GM23338 (cell line): ENCODE measurements at regions not wholly inside any gene's neighbourhood (a gene's known extent, or its start where the extent isn't known, plus 50 kb on each side); places are given as distances from the start of the nearest gene placed in this dataset.

Experiments used
- ATAC-seq: fragments of 200-7000 bp; cut with Tn5 transposase; 3 replicates; pipeline ENCODE4 v1.9.1; 2020
- DNase-seq: peaks from one replicate; pipeline ENCODE4 v3.0.0-alpha.2; 2015; ENCODE audit warnings: low spot score
- H2AFZ ChIP-seq: fragments of 200-600 bp; sonication (generic); 2 replicates; pipeline ENCODE4 v1.8.0; 2016; ENCODE audit warnings: antibody characterized with exemption, mild to moderate bottlenecking, moderate library complexity
- H3F3A ChIP-seq: fragments of 200-600 bp; sonication (generic); replicated peaks from 2 replicates; pipeline ENCODE4 v1.8.0; 2017; ENCODE audit warnings: antibody characterized with exemption, mixed run types, low read depth
- H3K27ac ChIP-seq: fragments of 200-600 bp; sonication (generic); 2 replicates; pipeline ENCODE4 v1.6.1; 2016; ENCODE audit warnings: low read depth
- H3K27me3 ChIP-seq: fragments of 200-600 bp; sonication (generic); 2 replicates; pipeline ENCODE4 v1.8.0; 2016; ENCODE audit warnings: mild to moderate bottlenecking, mixed run types, moderate library complexity; ENCODE audit not compliant: insufficient read depth
- H3K36me3 ChIP-seq: fragments of 200-600 bp; sonication (generic); 2 replicates; pipeline ENCODE4 v1.8.0; 2016; ENCODE audit warnings: mild to moderate bottlenecking; ENCODE audit not compliant: insufficient read depth
- H3K4me1 ChIP-seq: fragments of 200-600 bp; sonication (generic); 2 replicates; pipeline ENCODE4 v1.8.0; 2016; ENCODE audit warnings: mild to moderate bottlenecking, moderate library complexity; ENCODE audit not compliant: insufficient read depth
- H3K4me2 ChIP-seq: fragments of 200-600 bp; sonication (generic); 2 replicates; pipeline ENCODE4 v1.7.1; 2017; ENCODE audit warnings: mixed run types
- H3K4me3 ChIP-seq: fragments of 200-600 bp; sonication (generic); 2 replicates; pipeline ENCODE4 v1.6.1; 2016; ENCODE audit warnings: mixed run types
- H3K79me2 ChIP-seq: fragments of 200-600 bp; sonication (generic); replicated peaks from 2 replicates; pipeline ENCODE4 v1.8.0; 2017; ENCODE audit warnings: mild to moderate bottlenecking; ENCODE audit not compliant: insufficient read depth
- H3K9me2 ChIP-seq: fragments of 200-600 bp; sonication (generic); 2 replicates; pipeline ENCODE4 v1.8.0; 2017; ENCODE audit not compliant: insufficient read depth
- H4K20me1 ChIP-seq: fragments of 200-600 bp; sonication (generic); replicated peaks from 2 replicates; pipeline ENCODE4 v1.8.0; 2017; ENCODE audit warnings: mild to moderate bottlenecking; ENCODE audit not compliant: insufficient read depth
- H3K27ac Mint-ChIP-seq: 2 replicates; pipeline ENCODE4 v1.8.0; 2020; ENCODE audit warnings: inconsistent platforms, mild to moderate bottlenecking, moderate library complexity, mixed read lengths
- H3K27me3 Mint-ChIP-seq: 3 replicates; pipeline ENCODE4 v1.8.0; 2022; ENCODE audit warnings: low read depth, mild to moderate bottlenecking, moderate library complexity, mixed read lengths, inconsistent platforms; ENCODE audit not compliant: insufficient read depth, poor library complexity
- H3K36me3 Mint-ChIP-seq: 3 replicates; pipeline ENCODE4 v1.8.0; 2021; ENCODE audit warnings: low read depth, mild to moderate bottlenecking, inconsistent platforms, moderate library complexity, mixed read lengths
- H3K4me1 Mint-ChIP-seq: 3 replicates; pipeline ENCODE4 v1.8.0; 2020; ENCODE audit warnings: mild to moderate bottlenecking, inconsistent platforms, mixed read lengths
- H3K4me3 Mint-ChIP-seq: 3 replicates; pipeline ENCODE4 v1.8.0; 2021; ENCODE audit warnings: moderate library complexity, mild to moderate bottlenecking, inconsistent platforms, mixed read lengths
- H3K9me3 Mint-ChIP-seq: 3 replicates; pipeline ENCODE4 v1.8.0; 2020; ENCODE audit warnings: moderate library complexity, mild to moderate bottlenecking, inconsistent platforms, mixed read lengths
- CREB1 ChIP-seq: fragments of 250-450 bp; sonication (Bioruptor Pico); IDR thresholded peaks from 2 replicates; pipeline ENCODE4 v1.5.0; 2020; ENCODE audit warnings: low read depth, mild to moderate bottlenecking, moderate library complexity
- EZH2 ChIP-seq: fragments of 200-600 bp; sonication (generic); IDR thresholded peaks from one replicate; pipeline ENCODE4 v1.8.0; 2017; ENCODE audit warnings: antibody characterized with exemption, mild to moderate bottlenecking, low read depth; ENCODE audit not compliant: unreplicated experiment
- EZH2phosphoT487 ChIP-seq: fragments of 200-600 bp; sonication (generic); IDR thresholded peaks from one replicate; pipeline ENCODE4 v1.8.1; 2018; ENCODE audit warnings: antibody characterized with exemption; ENCODE audit not compliant: unreplicated experiment
- JUNB ChIP-seq: IDR thresholded peaks from one replicate; pipeline ENCODE4 v1.6.1; 2016; ENCODE audit warnings: antibody characterized with exemption; ENCODE audit not compliant: unreplicated experiment
- NANOG ChIP-seq: IDR thresholded peaks from 2 replicates; pipeline ENCODE4 v1.6.1; 2016; ENCODE audit warnings: antibody characterized with exemption, borderline replicate concordance
- POLR2AphosphoS5 ChIP-seq: IDR thresholded peaks from 2 replicates; pipeline ENCODE4 v1.6.1; 2016; ENCODE audit warnings: antibody characterized with exemption, low read depth
- STAT1 ChIP-seq: IDR thresholded peaks from one replicate; pipeline ENCODE4 v1.6.1; 2016; ENCODE audit warnings: antibody characterized with exemption; ENCODE audit not compliant: unreplicated experiment
- ZNF114 ChIP-seq: fragments of 250-450 bp; sonication (Bioruptor Pico); IDR thresholded peaks from 2 replicates; pipeline ENCODE4 v1.5.0; 2020; ENCODE audit warnings: mild to moderate bottlenecking, moderate library complexity
- ZNF331 ChIP-seq: fragments of 250-450 bp; sonication (Bioruptor Pico); IDR thresholded peaks from 2 replicates; pipeline ENCODE4 v1.5.0; 2020; ENCODE audit warnings: low read depth, mild to moderate bottlenecking, moderate library complexity
- TF ChIP-seq, protein P1 (sequence below), 2 experiments: fragments of 200-600 bp in 1 of 2; sonication (generic) in 1 of 2; conservative IDR thresholded peaks; 2 replicates each; pipeline versions ENCODE4 v1.5.1 to v1.6.1; 2016 to 2017; ENCODE audit warnings: antibody characterized with exemption in 2 of 2, low read depth in 2 of 2, mild to moderate bottlenecking in 2 of 2, moderate library complexity in 1 of 2
- TF ChIP-seq, protein P2 (sequence below): IDR thresholded peaks from one replicate; pipeline ENCODE4 v1.6.1; 2018; ENCODE audit warnings: antibody characterized with exemption; ENCODE audit not compliant: unreplicated experiment
- TF ChIP-seq, protein P3 (sequence below): IDR thresholded peaks from 2 replicates; pipeline ENCODE4 v1.6.1; 2016; ENCODE audit warnings: antibody characterized with exemption
- TF ChIP-seq, protein P4 (sequence below): fragments of 250-450 bp; sonication (Bioruptor Pico); IDR thresholded peaks from 2 replicates; pipeline ENCODE4 v1.5.0; 2020; ENCODE audit warnings: mild to moderate bottlenecking, moderate library complexity

DNA sequence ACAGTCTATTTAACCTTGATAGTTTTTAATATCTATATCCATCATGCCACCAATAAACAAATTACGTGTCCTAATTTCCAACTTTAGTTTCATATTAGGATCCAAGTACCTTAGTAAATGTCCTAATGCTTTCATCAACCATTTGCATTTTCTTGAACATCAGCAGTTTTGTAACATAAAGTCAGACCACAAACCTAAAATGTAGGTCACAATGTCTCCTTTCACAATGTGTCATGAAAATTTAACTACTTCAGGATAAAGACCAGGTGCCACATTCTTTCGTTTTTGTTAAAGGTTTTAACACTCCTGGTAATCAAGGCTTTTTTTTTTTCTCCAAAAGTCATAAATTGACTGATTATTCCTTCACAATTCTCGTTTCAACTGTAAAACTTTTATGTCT is 310.7 kb upstream of the PMFBP1 start:
- Mint-ChIP-seq H3K27ac (no peak overlapping the region), H3K4me3 (no peak overlapping the region), H3K4me1 (peaks cover 18% of the 10 kb centered on the region), H3K9me3 (no peaks in the 10 kb centered on the region), H3K36me3 (no peaks in the 10 kb centered on the region), H3K27me3 (no peaks in the 10 kb centered on the region)
- peaks cover 4% of the 10 kb centered on the region for H3K4me1 ChIP-seq
- no peaks in the 10 kb centered on the region for H4K20me1 ChIP-seq
- H3K4me3 ChIP-seq = no peak overlapping the region
- H3K9me2 ChIP-seq = no peaks in the 10 kb centered on the region
- ATAC-seq (no peak), DNase-seq (no peak)
- H3K27me3 ChIP-seq = no peaks in the 10 kb centered on the region
- no peaks in the 10 kb centered on the region for H3K79me2 ChIP-seq
- no peak overlapping the region for H2AFZ ChIP-seq
- no peak for TF ChIP-seq STAT1
- TF ChIP-seq POLR2AphosphoS5 = no peak
- no peak for TF ChIP-seq JUNB
- TF ChIP-seq, protein P1, sequence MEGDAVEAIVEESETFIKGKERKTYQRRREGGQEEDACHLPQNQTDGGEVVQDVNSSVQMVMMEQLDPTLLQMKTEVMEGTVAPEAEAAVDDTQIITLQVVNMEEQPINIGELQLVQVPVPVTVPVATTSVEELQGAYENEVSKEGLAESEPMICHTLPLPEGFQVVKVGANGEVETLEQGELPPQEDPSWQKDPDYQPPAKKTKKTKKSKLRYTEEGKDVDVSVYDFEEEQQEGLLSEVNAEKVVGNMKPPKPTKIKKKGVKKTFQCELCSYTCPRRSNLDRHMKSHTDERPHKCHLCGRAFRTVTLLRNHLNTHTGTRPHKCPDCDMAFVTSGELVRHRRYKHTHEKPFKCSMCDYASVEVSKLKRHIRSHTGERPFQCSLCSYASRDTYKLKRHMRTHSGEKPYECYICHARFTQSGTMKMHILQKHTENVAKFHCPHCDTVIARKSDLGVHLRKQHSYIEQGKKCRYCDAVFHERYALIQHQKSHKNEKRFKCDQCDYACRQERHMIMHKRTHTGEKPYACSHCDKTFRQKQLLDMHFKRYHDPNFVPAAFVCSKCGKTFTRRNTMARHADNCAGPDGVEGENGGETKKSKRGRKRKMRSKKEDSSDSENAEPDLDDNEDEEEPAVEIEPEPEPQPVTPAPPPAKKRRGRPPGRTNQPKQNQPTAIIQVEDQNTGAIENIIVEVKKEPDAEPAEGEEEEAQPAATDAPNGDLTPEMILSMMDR (conservative IDR thresholded peaks at IDR 0.05; ENCODE audit: low read depth in 2 of 2) = no peak
- no peak for TF ChIP-seq CREB1
- TF ChIP-seq, protein P2, sequence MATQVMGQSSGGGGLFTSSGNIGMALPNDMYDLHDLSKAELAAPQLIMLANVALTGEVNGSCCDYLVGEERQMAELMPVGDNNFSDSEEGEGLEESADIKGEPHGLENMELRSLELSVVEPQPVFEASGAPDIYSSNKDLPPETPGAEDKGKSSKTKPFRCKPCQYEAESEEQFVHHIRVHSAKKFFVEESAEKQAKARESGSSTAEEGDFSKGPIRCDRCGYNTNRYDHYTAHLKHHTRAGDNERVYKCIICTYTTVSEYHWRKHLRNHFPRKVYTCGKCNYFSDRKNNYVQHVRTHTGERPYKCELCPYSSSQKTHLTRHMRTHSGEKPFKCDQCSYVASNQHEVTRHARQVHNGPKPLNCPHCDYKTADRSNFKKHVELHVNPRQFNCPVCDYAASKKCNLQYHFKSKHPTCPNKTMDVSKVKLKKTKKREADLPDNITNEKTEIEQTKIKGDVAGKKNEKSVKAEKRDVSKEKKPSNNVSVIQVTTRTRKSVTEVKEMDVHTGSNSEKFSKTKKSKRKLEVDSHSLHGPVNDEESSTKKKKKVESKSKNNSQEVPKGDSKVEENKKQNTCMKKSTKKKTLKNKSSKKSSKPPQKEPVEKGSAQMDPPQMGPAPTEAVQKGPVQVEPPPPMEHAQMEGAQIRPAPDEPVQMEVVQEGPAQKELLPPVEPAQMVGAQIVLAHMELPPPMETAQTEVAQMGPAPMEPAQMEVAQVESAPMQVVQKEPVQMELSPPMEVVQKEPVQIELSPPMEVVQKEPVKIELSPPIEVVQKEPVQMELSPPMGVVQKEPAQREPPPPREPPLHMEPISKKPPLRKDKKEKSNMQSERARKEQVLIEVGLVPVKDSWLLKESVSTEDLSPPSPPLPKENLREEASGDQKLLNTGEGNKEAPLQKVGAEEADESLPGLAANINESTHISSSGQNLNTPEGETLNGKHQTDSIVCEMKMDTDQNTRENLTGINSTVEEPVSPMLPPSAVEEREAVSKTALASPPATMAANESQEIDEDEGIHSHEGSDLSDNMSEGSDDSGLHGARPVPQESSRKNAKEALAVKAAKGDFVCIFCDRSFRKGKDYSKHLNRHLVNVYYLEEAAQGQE = no peak
- TF ChIP-seq EZH2phosphoT487 = no peak
- TF ChIP-seq, protein P3, sequence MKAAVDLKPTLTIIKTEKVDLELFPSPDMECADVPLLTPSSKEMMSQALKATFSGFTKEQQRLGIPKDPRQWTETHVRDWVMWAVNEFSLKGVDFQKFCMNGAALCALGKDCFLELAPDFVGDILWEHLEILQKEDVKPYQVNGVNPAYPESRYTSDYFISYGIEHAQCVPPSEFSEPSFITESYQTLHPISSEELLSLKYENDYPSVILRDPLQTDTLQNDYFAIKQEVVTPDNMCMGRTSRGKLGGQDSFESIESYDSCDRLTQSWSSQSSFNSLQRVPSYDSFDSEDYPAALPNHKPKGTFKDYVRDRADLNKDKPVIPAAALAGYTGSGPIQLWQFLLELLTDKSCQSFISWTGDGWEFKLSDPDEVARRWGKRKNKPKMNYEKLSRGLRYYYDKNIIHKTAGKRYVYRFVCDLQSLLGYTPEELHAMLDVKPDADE = no peak
- TF ChIP-seq, protein P4, sequence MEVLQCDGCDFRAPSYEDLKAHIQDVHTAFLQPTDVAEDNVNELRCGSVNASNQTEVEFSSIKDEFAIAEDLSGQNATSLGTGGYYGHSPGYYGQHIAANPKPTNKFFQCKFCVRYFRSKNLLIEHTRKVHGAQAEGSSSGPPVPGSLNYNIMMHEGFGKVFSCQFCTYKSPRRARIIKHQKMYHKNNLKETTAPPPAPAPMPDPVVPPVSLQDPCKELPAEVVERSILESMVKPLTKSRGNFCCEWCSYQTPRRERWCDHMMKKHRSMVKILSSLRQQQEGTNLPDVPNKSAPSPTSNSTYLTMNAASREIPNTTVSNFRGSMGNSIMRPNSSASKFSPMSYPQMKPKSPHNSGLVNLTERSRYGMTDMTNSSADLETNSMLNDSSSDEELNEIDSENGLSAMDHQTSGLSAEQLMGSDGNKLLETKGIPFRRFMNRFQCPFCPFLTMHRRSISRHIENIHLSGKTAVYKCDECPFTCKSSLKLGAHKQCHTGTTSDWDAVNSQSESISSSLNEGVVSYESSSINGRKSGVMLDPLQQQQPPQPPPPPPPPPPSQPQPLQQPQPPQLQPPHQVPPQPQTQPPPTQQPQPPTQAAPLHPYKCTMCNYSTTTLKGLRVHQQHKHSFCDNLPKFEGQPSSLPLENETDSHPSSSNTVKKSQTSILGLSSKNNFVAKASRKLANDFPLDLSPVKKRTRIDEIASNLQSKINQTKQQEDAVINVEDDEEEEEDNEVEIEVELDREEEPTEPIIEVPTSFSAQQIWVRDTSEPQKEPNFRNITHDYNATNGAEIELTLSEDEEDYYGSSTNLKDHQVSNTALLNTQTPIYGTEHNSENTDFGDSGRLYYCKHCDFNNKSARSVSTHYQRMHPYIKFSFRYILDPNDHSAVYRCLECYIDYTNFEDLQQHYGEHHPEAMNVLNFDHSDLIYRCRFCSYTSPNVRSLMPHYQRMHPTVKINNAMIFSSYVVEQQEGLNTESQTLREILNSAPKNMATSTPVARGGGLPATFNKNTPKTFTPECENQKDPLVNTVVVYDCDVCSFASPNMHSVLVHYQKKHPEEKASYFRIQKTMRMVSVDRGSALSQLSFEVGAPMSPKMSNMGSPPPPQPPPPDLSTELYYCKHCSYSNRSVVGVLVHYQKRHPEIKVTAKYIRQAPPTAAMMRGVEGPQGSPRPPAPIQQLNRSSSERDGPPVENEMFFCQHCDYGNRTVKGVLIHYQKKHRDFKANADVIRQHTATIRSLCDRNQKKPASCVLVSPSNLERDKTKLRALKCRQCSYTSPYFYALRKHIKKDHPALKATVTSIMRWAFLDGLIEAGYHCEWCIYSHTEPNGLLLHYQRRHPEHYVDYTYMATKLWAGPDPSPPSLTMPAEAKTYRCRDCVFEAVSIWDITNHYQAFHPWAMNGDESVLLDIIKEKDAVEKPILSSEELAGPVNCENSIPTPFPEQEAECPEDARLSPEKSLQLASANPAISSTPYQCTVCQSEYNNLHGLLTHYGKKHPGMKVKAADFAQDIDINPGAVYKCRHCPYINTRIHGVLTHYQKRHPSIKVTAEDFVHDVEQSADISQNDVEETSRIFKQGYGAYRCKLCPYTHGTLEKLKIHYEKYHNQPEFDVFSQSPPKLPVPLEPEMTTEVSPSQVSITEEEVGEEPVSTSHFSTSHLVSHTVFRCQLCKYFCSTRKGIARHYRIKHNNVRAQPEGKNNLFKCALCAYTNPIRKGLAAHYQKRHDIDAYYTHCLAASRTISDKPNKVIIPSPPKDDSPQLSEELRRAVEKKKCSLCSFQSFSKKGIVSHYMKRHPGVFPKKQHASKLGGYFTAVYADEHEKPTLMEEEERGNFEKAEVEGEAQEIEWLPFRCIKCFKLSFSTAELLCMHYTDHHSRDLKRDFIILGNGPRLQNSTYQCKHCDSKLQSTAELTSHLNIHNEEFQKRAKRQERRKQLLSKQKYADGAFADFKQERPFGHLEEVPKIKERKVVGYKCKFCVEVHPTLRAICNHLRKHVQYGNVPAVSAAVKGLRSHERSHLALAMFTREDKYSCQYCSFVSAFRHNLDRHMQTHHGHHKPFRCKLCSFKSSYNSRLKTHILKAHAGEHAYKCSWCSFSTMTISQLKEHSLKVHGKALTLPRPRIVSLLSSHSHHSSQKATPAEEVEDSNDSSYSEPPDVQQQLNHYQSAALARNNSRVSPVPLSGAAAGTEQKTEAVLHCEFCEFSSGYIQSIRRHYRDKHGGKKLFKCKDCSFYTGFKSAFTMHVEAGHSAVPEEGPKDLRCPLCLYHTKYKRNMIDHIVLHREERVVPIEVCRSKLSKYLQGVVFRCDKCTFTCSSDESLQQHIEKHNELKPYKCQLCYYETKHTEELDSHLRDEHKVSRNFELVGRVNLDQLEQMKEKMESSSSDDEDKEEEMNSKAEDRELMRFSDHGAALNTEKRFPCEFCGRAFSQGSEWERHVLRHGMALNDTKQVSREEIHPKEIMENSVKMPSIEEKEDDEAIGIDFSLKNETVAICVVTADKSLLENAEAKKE = no peak
- TF ChIP-seq ZNF114 (CRISPR knock-in tag) = no peak
- no peak for TF ChIP-seq ZNF331 (CRISPR knock-in tag)
- TF ChIP-seq EZH2 = no peak
- no peak for TF ChIP-seq NANOG
- H3K27ac ChIP-seq = no peak overlapping the region
- H3K36me3 ChIP-seq = no peaks in the 10 kb centered on the region
- no peak overlapping the region for H3K4me2 ChIP-seq
- no peaks in the 10 kb centered on the region for H3F3A ChIP-seq
